ENCODE measurements at regions not wholly inside any gene's neighbourhood (a gene's known extent, or its start where the extent isn't known, plus 50 kb on each side); places are given as distances from the start of the nearest gene placed in this dataset.

DNA sequence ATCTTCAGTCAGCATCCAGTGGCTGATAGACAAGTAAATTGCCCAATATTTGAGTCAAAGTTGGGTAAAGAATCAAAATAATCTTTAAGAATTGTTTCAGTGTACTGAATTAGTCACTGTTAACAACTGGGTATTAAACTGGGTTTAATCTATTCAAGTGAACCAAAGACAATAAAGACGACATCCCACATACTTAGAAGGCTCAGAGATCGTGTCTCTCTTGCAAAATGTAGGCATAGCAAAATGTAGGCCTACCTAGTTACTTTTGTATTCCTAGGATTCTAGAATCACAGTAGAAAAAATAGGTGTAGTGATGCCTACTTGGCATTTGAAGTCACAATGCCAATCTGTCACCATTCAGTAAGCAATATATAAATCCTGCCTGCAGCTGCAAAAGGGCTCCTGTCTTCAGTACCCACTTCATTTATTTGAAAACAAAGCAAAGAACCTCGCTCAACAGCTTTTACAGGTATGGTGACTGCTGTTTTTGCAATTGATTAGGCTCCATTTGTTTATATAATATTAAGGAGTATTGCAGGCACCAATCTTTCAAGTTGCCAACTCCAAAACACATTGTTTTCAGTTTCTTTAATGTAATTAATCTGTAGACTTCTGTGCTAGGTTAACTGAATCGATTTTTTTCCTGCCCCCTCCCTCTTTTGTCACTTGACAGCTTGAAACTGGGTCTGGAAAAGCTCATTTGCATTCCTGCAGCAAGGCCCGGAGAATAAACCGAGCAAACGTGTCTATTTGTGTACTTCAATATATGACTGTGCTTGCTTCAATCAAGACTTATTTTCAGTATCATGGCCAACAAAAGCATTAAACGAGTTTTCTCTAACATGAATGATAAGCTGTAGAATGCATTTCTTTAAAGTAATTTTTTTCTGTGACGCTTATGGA is 1074.9 kb downstream of the TDRD15 start:
- ChIA-PET CTCF (no interaction called here), POLR2A (no interaction called here)
- TF ChIP-seq MAZ (IDR thresholded peaks at IDR 0.05; ENCODE audit: borderline replicate concordance, low read depth, low read length) = no peak
- H3K4me3 ChIP-seq = no peak overlapping the region
- no peak for FAIRE-seq
- H3K9me3 ChIP-seq = no peaks in the 10 kb centered on the region; the same call in 1 of the 3 replicates
- ATAC-seq = no peak
- no peak overlapping the region for H3K4me2 ChIP-seq
- no peak for DNase-seq (ENCODE audit: low read depth in 1 of 2, low spot score in 1 of 2)
- 2% methylated on average over 9 of the region's 9 CpGs for WGBS (ENCODE audit: missing lambda C conversion rate)
- H3K27ac ChIP-seq = no peak overlapping the region
- no peaks in the 10 kb centered on the region for H3K4me1 ChIP-seq

GRCh38 chr2:22199994-22200393 is 1076.2 kb downstream of the TDRD15 start:
- DNase-seq (ENCODE audit: low read depth in 1 of 2, low spot score in 1 of 2) = no peak
- ChIA-PET POLR2A (no interaction called here), CTCF (no interaction called here)
- TF ChIP-seq, protein P1, sequence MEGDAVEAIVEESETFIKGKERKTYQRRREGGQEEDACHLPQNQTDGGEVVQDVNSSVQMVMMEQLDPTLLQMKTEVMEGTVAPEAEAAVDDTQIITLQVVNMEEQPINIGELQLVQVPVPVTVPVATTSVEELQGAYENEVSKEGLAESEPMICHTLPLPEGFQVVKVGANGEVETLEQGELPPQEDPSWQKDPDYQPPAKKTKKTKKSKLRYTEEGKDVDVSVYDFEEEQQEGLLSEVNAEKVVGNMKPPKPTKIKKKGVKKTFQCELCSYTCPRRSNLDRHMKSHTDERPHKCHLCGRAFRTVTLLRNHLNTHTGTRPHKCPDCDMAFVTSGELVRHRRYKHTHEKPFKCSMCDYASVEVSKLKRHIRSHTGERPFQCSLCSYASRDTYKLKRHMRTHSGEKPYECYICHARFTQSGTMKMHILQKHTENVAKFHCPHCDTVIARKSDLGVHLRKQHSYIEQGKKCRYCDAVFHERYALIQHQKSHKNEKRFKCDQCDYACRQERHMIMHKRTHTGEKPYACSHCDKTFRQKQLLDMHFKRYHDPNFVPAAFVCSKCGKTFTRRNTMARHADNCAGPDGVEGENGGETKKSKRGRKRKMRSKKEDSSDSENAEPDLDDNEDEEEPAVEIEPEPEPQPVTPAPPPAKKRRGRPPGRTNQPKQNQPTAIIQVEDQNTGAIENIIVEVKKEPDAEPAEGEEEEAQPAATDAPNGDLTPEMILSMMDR (IDR thresholded peaks at IDR 0.05) = no peak
- TF ChIP-seq SMC3 (IDR thresholded peaks at IDR 0.05) (no peak), RAD21 (conservative IDR thresholded peaks at IDR 0.05 in 1 of 2, IDR thresholded peaks at IDR 0.05 in 1 of 2) (no peak), JUNB (IDR thresholded peaks at IDR 0.05) (no peak), HOXA7 (CRISPR knock-in tag; IDR thresholded peaks at IDR 0.05) (no peak), HEYL (CRISPR knock-in tag; IDR thresholded peaks at IDR 0.05) (no peak), FOSB (CRISPR knock-in tag; IDR thresholded peaks at IDR 0.05) (no peak), NPAS2 (CRISPR knock-in tag; IDR thresholded peaks at IDR 0.05; ENCODE audit: borderline replicate concordance) (no peak), HES2 (IDR thresholded peaks at IDR 0.05) (no peak), RCOR1 (IDR thresholded peaks at IDR 0.05; ENCODE audit: low read depth, low read length) (no peak), CEBPB (IDR thresholded peaks at IDR 0.05) (no peak), ZSCAN20 (CRISPR knock-in tag; IDR thresholded peaks at IDR 0.05) (no peak), ATOH8 (CRISPR knock-in tag; IDR thresholded peaks at IDR 0.05; ENCODE audit: low read depth) (no peak), PHF8 (IDR thresholded peaks at IDR 0.05; ENCODE audit: borderline replicate concordance, low read depth) (no peak), RARB (CRISPR knock-in tag; IDR thresholded peaks at IDR 0.05) (no peak), POLR2AphosphoS2 (conservative IDR thresholded peaks at IDR 0.05; ENCODE audit: low read length) (no peak), FOXS1 (CRISPR knock-in tag; IDR thresholded peaks at IDR 0.05) (no peak), HDAC2 (IDR thresholded peaks at IDR 0.05) (no peak)
- TF ChIP-seq, protein P2, sequence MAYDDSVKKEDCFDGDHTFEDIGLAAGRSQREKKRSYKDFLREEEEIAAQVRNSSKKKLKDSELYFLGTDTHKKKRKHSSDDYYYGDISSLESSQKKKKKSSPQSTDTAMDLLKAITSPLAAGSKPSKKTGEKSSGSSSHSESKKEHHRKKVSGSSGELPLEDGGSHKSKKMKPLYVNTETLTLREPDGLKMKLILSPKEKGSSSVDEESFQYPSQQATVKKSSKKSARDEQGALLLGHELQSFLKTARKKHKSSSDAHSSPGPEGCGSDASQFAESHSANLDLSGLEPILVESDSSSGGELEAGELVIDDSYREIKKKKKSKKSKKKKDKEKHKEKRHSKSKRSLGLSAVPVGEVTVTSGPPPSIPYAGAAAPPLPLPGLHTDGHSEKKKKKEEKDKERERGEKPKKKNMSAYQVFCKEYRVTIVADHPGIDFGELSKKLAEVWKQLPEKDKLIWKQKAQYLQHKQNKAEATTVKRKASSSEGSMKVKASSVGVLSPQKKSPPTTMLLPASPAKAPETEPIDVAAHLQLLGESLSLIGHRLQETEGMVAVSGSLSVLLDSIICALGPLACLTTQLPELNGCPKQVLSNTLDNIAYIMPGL (CRISPR knock-in tag; IDR thresholded peaks at IDR 0.05; ENCODE audit: borderline replicate concordance) = no peak
- no peak for ATAC-seq
- FAIRE-seq = no peak
- H3K4me2 ChIP-seq = no peak overlapping the region
- no peaks in the 10 kb centered on the region; the same call in 2 of the 3 replicates for H3K9me3 ChIP-seq
- no peak overlapping the region for H3K4me3 ChIP-seq
- H3K4me1 ChIP-seq = no peaks in the 10 kb centered on the region
- no peak overlapping the region for H3K27ac ChIP-seq
